Vagina (tissue), 2 donors: ENCODE measurements at regions not wholly inside any gene's neighbourhood (a gene's known extent, or its start where the extent isn't known, plus 50 kb on each side); places are given as distances from the start of the nearest gene placed in this dataset.

Experiments
- CTCF ChIP-seq, 3 experiments: fragments of 450-650 bp in 2 of 3; fragments of 200-600 bp in 1 of 3; sonication (generic) in 1 of 3; IDR thresholded peaks; one replicate each; pipeline ENCODE4 v1.5.1; 2017 to 2019; ENCODE audit warnings: antibody characterized with exemption in 3 of 3, mild to moderate bottlenecking in 2 of 3, moderate library complexity in 2 of 3
- POLR2AphosphoS5 ChIP-seq, 2 donors: sonication (generic); formaldehyde crosslinking; IDR thresholded peaks; one replicate each; pipeline ENCODE4 v1.9.0; 2017; ENCODE audit warnings: antibody characterized with exemption in 2 of 2, mild to moderate bottlenecking in 2 of 2, low read depth in 1 of 2; ENCODE audit not compliant: insufficient read depth in 1 of 2

- TF ChIP-seq CTCF (IDR thresholded peaks at IDR 0.05), result no peak
- no peak for TF ChIP-seq POLR2AphosphoS5 (IDR thresholded peaks at IDR 0.05; ENCODE audit: insufficient read depth in 1 of 2, low read depth in 1 of 2)
Measured at GRCh38 chr1:4331767-4332163, 322.6 kb upstream of the AJAP1 start.
